T47D (cell line): ENCODE measurements at regions not wholly inside any gene's neighbourhood (a gene's known extent, or its start where the extent isn't known, plus 50 kb on each side); places are given as distances from the start of the nearest gene placed in this dataset.

Source experiments
- DNase-seq, 2 experiments: peaks; one replicate each; pipeline versions ENCODE4 v3.0.0 to v3.0.0-alpha.2; 2011 to 2012; ENCODE audit warnings: low read depth in 1 of 2, low spot score in 1 of 2
- JUND ChIP-seq: IDR thresholded peaks from 2 replicates; pipeline ENCODE4 v1.6.1; 2012; ENCODE audit warnings: low read depth
- in situ Hi-C: cut with HindIII; loops from 2 replicates; pipeline ENCODE4 v1.10.0; 2016; ENCODE audit warnings: low sequenced_read_pairs, low pct_unique_long_range_greater_than_20kb

DNA sequence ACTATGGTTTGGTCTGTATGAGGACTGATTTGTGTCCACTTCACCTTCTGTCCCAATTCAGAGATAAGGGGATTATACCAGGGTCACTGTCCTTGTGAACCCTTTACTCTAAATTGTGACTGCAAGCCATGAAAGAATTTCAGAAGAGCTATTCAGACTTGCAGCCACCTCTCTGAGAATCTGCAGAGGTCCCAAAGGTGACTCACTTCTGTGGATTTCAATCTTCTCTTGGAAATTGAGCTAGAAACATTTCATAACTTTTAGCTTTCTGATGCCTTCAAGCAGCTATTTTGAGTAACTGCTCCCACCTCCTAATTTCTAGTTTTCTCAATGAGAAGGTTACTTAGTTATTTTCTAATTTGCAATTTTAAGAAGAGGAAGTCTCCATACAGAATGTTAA lies 1242.4 kb upstream of the ACVR2A start:
- no peak for DNase-seq
- in situ Hi-C loops: no loop called here

DNA sequence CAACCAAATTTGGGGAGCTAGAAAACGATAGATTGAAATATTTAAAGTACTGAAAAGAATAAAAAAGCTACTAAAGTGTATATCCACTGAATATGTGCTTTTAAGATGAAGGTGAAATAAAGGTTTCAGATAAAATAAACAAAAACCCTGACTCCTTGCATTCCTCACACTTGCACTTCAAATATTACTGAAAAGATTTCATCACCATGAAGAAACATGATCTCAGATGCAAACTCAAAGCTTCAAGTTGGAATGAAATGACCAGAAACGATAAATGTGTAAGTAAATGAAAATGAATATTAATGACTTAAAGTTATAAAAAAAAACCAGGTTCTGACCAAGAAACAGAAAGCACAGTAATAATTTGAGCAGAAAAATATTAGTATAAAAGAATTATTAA lies 1246.0 kb upstream of the ACVR2A start:
- no peak for DNase-seq
- TF ChIP-seq JUND: no peak
- in situ Hi-C loops: no loop called here

More for the DNA sequence above, 1242.4 kb upstream of the ACVR2A start:
- no peak for TF ChIP-seq JUND

DNA sequence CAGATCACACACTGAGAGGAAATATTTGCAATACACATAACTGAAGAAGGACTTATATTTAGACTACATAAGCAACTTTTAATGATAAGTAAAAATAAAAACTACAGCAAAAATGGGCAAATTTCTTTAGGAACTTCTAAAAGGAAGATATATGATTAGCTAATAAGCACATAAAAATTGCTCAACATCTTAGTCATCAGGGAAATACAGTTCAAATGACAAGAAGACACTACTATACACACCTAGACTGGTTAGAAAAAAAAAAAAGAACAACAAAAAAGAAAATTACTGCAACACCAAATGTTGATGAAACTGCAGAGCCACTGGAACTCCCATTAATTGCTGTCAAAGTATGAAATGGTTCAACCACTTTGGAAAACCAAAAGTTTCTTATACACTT lies 1247.5 kb upstream of the ACVR2A start:
- in situ Hi-C loops: no loop called here
- TF ChIP-seq JUND: no peak
- DNase-seq: no peak

DNA sequence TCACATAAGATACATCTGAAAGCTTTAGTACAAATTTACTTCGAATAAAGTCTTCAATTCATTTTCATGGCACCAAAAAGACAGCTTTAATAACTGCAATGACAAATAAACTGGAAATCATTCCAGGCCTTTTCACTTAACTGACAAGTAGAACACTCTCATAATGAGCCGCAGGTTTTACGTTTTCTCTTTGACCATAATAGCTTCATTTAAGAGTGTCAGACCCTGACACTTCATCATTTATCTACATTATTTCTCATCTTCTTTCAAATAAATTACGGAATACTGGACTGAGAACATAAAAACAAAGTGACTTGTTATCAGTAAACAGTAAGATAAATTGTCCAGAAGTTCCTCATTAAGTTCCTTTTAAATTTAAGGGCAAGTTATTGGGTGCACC lies 1252.9 kb upstream of the ACVR2A start:
- in situ Hi-C loops: no loop called here
- DNase-seq: no peak
- no peak for TF ChIP-seq JUND

DNA sequence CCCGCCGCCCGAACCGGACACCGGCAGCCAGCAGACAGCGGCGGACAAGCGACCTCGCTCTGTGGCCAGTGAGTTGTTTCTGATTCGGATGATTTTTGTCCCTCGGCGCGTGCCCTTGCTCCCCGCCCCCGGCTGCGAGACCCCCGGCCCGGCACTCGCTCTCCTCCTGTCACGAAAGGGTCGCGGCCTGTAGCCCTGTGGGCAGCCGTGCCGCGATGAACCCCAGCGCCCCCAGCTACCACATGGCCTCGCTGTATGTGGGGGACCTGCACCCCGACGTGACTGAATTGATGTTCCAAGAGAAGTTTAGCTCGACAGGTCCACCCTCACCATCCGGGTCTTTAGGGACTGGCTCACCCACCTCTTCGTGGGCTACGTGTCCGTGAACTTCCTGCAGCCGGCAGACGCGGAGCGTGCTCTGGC lies 1257.5 kb upstream of the ACVR2A start:
- no peak for TF ChIP-seq JUND
- in situ Hi-C loops: no loop called here

DNA sequence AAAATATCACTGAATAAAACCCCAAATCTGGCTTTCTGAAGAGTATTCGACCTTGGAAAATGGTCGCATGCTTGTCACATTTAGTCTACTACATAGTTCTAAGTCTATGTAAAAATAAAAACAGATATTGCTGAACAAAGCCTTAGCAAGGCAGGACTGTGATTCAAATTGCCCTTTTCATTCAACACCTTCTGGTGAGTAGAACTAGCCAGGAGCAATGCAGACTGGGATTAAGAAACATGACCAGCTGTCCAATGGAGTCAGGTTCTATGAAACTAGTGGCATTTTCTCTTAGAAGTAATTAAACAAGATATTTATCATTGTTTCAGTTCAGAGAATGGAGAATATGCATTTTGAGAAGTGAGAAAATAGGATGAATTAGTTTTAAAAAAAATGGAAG lies 1260.5 kb upstream of the ACVR2A start:
- TF ChIP-seq JUND: no peak
- in situ Hi-C loops: no loop called here
- DNase-seq: no peak

More for the DNA sequence above, 1257.5 kb upstream of the ACVR2A start:
- no peak for DNase-seq

DNA sequence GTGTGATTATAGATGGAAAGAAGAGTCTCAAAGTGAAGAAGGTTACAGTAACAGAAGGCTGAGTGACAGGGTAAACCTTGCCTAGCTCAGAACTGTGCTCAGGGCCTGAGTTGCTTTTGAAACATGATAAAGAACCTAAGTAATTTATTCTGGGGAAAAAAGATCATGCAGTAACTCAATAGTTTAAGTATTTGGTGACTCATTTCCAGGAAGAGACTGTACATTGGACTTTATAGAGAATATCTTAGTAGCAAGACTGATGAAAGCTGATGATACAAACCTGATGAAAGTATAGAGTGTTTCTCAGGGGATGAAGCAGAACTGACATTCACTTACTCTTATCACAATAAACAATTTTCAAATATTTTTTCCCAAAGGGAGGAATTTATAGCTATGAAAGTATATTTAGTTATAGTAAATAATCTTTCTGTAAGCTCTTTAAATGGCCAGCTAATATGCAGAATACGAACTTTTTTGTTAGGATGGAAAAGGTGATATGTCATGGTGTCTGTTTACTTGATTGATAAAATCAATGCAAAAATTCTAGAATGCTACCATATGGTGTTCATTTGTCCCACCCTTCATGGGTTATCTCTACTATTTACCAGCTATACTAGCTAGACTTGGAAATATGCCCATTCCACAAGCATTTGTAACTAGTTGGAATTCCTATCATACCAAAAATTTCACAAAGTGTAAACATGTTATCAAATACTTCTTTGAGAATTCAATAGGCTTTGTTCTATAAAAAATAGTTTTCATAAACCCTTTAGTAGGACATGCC lies 1265.5 kb upstream of the ACVR2A start:
- in situ Hi-C loops: no loop called here
- no peak for DNase-seq
- no peak for TF ChIP-seq JUND

DNA sequence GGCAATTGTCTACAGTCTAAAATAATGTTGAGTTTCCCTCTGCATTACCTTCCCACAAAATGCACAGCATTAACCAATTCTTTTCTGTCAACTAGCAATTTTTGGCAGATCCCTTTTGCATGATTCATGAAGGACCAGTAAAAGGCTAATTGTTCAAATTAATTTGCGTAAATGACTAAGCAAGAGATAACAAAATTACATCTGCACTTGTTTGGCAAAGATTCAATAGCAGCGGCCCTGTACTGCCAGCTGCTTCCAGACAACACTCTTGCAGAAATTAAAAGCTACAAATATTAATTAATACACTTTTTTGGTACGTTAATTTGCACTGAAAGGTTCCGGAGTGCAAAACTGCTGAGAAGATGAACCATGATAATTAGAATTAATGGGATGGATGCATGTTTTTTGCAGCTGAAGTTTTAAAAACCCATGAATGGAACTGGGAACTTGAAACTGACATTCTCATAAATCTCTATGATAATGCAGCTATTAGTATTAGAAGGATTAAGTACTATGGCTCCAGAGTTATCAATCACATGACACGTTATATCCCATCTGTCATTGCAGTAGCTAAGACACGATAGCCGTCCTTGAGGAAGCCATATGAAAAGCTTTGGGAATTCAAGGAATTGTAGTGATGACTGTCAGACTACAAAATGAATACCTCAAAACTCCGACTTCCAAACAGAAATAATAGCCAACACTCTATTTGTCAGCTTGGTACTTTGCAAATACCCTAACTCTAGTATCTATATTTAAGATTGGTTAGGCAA lies 1268.3 kb upstream of the ACVR2A start:
- no peak for DNase-seq
- no peak for TF ChIP-seq JUND
- in situ Hi-C loops: no loop called here

DNA sequence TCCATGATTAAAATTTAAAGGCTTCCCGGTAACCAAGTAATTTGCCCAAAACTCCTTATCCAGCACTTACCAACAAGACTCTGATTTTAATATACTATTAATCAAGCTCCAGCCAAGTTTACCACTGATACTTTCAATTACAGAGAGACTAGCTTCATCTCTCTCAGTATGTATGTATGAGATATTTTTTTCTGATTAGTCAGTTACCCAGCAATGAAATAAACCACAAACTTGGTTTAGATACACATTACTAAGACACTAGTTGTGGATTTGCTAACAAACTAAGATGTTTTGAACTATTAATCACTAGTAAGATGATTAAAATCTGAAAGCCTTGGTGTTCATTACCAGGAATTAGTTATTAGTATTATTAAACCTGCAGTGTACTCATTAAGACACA lies 1272.2 kb upstream of the ACVR2A start:
- DNase-seq: no peak
- in situ Hi-C loops: no loop called here
- no peak for TF ChIP-seq JUND

DNA sequence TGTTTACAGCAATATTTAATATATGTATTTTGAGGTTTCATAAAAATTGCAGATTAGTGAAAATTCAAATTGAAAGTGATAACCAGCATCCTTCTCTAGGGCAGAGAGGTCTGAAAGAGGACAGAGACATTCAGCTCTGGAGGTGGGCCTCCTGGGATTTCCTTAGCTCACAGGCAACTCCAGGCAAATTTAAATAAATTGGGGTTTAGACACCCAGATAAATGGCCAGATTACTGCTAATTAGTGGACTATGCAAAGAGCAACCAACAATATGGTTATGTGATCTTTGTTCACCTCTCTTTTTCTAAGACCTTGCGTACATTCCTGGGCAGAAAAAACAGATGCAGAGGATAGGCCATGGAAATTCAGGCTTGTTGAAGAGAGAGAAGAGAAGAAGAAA lies 1282.8 kb upstream of the ACVR2A start:
- no peak for DNase-seq
- TF ChIP-seq JUND: no peak
- in situ Hi-C loops: no loop called here

DNA sequence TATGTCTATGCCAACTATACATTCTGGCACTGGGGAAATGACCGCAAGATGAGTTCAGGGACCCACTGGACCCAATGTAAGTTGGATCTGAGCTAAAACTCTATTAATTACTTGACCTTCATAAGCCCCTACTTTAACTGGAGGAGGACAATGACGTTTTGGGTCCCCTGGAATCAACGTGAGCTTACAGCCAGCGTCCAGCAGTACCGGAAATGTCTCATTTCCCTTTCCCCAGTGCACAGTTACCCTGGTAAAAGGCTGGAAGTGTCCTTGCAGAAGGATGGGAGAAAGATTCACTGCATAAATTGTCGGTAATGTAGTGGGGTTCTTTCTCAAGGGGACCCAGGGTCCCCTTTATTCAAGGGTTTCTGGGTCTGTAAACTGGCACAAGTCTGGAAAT lies 1297.6 kb upstream of the ACVR2A start:
- no peak for TF ChIP-seq JUND
- in situ Hi-C loops: no loop called here
- no peak for DNase-seq

DNA sequence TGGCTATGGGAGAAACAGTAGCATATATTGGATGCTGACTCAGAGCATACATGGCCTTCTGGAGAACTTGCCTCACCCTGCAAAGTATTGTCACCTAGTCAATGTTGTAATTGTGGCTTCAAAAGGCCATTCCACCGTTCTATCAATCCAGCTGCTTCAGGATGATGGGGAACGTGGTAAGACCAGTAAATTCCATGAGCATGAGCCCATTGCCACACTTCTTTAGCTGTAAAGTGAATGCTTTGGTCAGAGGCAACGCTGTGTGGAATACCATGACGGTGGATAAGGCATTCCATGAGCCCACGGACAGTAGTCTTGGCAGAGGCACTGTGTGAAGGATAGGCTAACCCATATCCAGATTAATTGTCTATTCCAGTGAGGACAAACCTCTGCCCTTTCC lies 1300.1 kb upstream of the ACVR2A start:
- no peak for DNase-seq
- no peak for TF ChIP-seq JUND
- in situ Hi-C loops: no loop called here

DNA sequence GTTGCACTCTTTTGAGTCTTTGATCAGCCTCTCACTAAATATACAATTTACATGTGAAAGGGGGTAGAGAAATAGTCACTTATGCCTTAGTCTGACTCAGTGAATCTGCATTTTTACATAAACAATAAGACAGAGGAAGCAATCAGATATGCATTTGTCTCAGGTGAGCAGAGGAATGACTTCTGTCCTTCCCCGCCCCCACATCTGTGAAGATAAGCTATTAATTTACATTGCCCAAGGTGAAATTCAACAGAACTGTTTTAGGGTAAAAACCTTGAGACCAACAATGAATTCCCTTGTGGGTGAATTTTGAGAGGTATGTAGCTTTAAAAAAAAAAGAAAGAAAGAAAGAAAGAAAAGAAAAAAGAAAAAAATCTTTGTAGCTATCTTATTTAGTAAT lies 1302.9 kb upstream of the ACVR2A start:
- in situ Hi-C loops: no loop called here
- no peak for TF ChIP-seq JUND
- DNase-seq: no peak
